ENCODE measurements at regions not wholly inside any gene's neighbourhood (a gene's known extent, or its start where the extent isn't known, plus 50 kb on each side); places are given as distances from the start of the nearest gene placed in this dataset.

- DNase-seq (ENCODE audit: low read depth, low spot score): no peak
- TF ChIP-seq CTCF (IDR thresholded peaks at IDR 0.05; ENCODE audit: insufficient read depth, low read length, missing control alignments): no peak
- no peak overlapping the region for H3K4me3 ChIP-seq (ENCODE audit: low read depth, low read length)
- ChIA-PET POLR2A (no interaction called here), CTCF (no interaction called here)
Measured at GRCh38 chr3:39750712-39751111, 58.7 kb upstream of the MYRIP start.

DNA sequence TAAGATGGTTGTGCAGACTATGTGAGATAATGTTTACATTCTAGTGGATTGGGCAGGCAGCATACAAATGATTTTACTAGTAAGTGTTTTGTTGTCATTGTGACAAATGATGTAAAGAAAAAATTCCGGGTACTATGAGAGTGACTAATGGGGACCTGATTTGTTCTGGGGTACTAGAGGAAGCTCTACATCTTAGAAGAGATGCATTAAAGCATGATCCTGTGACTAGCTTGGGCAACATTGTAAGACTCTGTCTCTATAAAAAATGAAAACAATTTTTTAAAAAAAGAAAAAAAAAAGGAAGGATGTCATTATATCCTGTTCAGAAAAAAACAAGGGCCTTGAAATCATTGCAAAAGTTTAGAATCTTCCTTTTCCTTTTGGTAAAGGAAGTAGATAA lies 58.1 kb upstream of the MYRIP start:
- ChIA-PET CTCF (no interaction called here), POLR2A (no interaction called here)
- no peak for DNase-seq (ENCODE audit: low read depth, low spot score)
- no peak overlapping the region for H3K4me3 ChIP-seq (ENCODE audit: low read depth, low read length)
- TF ChIP-seq CTCF (IDR thresholded peaks at IDR 0.05; ENCODE audit: insufficient read depth, low read length, missing control alignments): no peak

GRCh38 chr3:39752019-39752637 lies 57.3 kb upstream of the MYRIP start:
- no peak overlapping the region for H3K4me3 ChIP-seq (ENCODE audit: low read depth, low read length)
- ChIA-PET POLR2A (no interaction called here), CTCF (no interaction called here)
- no peak for DNase-seq (ENCODE audit: low read depth, low spot score)
- no peak for TF ChIP-seq CTCF (IDR thresholded peaks at IDR 0.05; ENCODE audit: insufficient read depth, low read length, missing control alignments)

DNA sequence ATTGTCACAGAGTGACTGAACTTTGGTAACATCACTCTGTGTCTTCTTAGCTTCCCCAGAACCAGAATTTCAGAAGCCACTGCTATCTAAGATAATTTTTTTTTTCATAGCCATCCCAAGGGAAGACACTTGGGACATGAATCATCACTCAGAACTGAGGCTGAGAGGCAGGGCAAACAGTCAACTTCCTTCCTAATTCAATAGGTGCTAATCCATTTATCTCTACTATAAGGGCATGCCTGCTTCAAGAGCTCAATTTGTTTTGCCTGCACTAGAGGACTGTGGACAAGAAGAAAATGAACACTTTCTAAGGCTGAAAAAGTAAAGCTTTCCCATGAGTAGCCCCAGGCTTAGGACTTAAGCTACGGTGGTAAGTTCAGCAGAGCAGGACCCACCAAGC lies 56.7 kb upstream of the MYRIP start:
- ChIA-PET CTCF (interaction anchor here (1.0 kb wide), 1 partner anchor 8 kb away, joined by 3 read pairs; no protein-coding TSS in a partner anchor), POLR2A (no interaction called here)
- H3K4me3 ChIP-seq (ENCODE audit: low read depth, low read length): no peak overlapping the region
- TF ChIP-seq CTCF (IDR thresholded peaks at IDR 0.05; ENCODE audit: insufficient read depth, low read length, missing control alignments): no peak
- no peak for DNase-seq (ENCODE audit: low read depth, low spot score)

DNA sequence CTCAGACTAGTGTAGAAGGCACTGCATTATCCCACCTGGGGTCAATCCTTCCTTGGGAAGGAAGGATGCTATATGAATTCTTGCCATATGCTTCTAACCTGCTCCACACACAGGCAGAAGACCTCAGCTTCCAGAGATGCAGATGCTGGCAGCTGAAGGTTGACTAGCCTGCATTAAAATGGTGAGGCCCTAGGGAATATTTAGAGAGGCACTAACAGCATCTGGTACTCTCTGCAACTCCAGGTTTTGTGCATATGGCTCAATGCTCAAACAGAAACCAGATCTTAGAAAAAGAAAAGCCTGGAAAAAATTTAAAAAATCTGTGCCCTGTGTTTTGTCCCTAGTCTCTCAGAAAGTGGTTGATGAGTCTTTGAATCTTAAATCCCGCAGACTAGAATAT lies 56.0 kb upstream of the MYRIP start:
- POLR2A ChIA-PET: no interaction called here
- no peak for DNase-seq (ENCODE audit: low read depth, low spot score)
- no peak for TF ChIP-seq CTCF (IDR thresholded peaks at IDR 0.05; ENCODE audit: insufficient read depth, low read length, missing control alignments)
- CTCF ChIA-PET: interaction anchor here (1.0 kb wide), 1 partner anchor 9 kb away, joined by 3 read pairs; no protein-coding TSS in a partner anchor
- H3K4me3 ChIP-seq (ENCODE audit: low read depth, low read length): no peak overlapping the region

- no peak overlapping the region for H3K4me3 ChIP-seq (ENCODE audit: low read depth, low read length)
- POLR2A ChIA-PET: no interaction called here
- DNase-seq (ENCODE audit: low read depth, low spot score): no peak
- CTCF ChIA-PET: no interaction called here
- no peak for TF ChIP-seq CTCF (IDR thresholded peaks at IDR 0.05; ENCODE audit: insufficient read depth, low read length, missing control alignments)
Measured at GRCh38 chr3:39754549-39754948, 54.9 kb upstream of the MYRIP start.

All from AG04449 (cell line).